Sigmoid colon (tissue), 6 donors: ENCODE measurements at regions not wholly inside any gene's neighbourhood (a gene's known extent, or its start where the extent isn't known, plus 50 kb on each side); places are given as distances from the start of the nearest gene placed in this dataset.

ENCODE experiments used
- DNase-seq: peaks from one replicate; pipeline ENCODE4 v3.0.0-alpha.2; 2019
- H3K27ac ChIP-seq, 4 donors: fragments of 200-600 bp; sonication (generic); one replicate each; pipeline ENCODE4 v1.5.1; 2016 to 2019; ENCODE audit warnings: mild to moderate bottlenecking in 1 of 4
- H3K27me3 ChIP-seq, 3 donors: fragments of 200-600 bp; sonication (generic); one replicate each; pipeline ENCODE4 v1.5.1; 2019; ENCODE audit warnings: mild to moderate bottlenecking in 1 of 3
- H3K36me3 ChIP-seq, 4 donors: fragments of 200-600 bp; sonication (generic); one replicate each; pipeline ENCODE4 v1.5.1; 2016 to 2019
- H3K4me1 ChIP-seq, 4 donors: fragments of 200-600 bp; sonication (generic); one replicate each; pipeline ENCODE4 v1.5.1; 2017 to 2019
- H3K4me3 ChIP-seq, 4 donors: fragments of 200-600 bp; sonication (generic); one replicate each; pipeline ENCODE4 v1.5.1; 2017 to 2019; ENCODE audit warnings: mild to moderate bottlenecking in 2 of 4, moderate library complexity in 1 of 4
- H3K9me3 ChIP-seq, 4 donors: fragments of 200-600 bp in 3 of 4; sonication (generic) in 3 of 4; one replicate each; pipeline versions ENCODE4 v1.5.1 to v1.6.1; 2013 to 2019
- EP300 ChIP-seq, 4 donors: sonication (generic); formaldehyde crosslinking; IDR thresholded peaks; one replicate each; pipeline ENCODE4 v1.6.1; 2017; ENCODE audit warnings: antibody characterized with exemption in 4 of 4
- POLR2A ChIP-seq, 2 donors: fragments of 450-650 bp; IDR thresholded peaks; one replicate each; pipeline ENCODE4 v1.6.1; 2016; ENCODE audit warnings: antibody characterized with exemption in 2 of 2, mild to moderate bottlenecking in 2 of 2, moderate library complexity in 2 of 2
- POLR2AphosphoS5 ChIP-seq, 4 donors: sonication (generic); formaldehyde crosslinking; IDR thresholded peaks; one replicate each; pipeline ENCODE4 v1.6.1; 2017; ENCODE audit warnings: antibody characterized with exemption in 4 of 4
- WGBS, 2 donors: extraction: QIAGEN DNeasy Blood & Tissue Kit; methylation state at CpG; one replicate each; pipeline ENCODE4 v1.1.7; 2013; 5-methylcytosine and 5-hydroxymethylcytosine counted together
- intact Hi-C: fragments of 100-400 bp; cut with DNase I; formaldehyde crosslinking; loops from one replicate; pipeline ENCODE4 v1.15.1; 2023
- TF ChIP-seq, protein P1 (sequence below), 4 experiments: fragments of 450-650 bp in 3 of 4; fragments of 200-600 bp in 1 of 4; IDR thresholded peaks; one replicate each; pipeline ENCODE4 v1.5.1; 2016 to 2019; ENCODE audit warnings: antibody characterized with exemption in 4 of 4, mild to moderate bottlenecking in 3 of 4, moderate library complexity in 2 of 4
- donor health status: healthy with polysubstance abuse.
- donor health status: healthy.

DNA sequence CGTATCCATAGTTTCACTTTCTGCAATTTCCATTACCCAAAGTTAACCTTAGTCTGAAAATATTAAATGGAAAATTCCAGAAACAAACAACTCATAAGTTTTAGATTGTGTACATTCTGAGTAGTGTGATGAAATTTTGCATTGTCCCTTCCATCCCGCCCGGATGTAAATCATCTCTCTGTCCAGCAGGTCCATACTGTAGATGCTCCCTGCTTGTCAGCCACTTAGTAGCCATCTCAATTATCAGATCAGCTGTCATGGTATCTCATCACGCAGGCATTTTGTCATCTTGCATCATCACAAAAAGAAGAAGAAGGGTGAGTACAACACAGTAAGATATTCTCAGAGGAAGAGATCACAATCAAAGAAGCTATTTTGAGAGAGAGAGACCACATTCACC is 185.0 kb upstream of the STK17B start:
- no peaks in the 10 kb centered on the region for H3K9me3 ChIP-seq
- WGBS, 2 donors: 78 to 83% methylated on average over 4 of the region's 4 CpGs
- TF ChIP-seq EP300 (IDR thresholded peaks at IDR 0.05) (no peak), POLR2AphosphoS5 (IDR thresholded peaks at IDR 0.05) (no peak), POLR2A (IDR thresholded peaks at IDR 0.05) (no peak)
- TF ChIP-seq, protein P1, sequence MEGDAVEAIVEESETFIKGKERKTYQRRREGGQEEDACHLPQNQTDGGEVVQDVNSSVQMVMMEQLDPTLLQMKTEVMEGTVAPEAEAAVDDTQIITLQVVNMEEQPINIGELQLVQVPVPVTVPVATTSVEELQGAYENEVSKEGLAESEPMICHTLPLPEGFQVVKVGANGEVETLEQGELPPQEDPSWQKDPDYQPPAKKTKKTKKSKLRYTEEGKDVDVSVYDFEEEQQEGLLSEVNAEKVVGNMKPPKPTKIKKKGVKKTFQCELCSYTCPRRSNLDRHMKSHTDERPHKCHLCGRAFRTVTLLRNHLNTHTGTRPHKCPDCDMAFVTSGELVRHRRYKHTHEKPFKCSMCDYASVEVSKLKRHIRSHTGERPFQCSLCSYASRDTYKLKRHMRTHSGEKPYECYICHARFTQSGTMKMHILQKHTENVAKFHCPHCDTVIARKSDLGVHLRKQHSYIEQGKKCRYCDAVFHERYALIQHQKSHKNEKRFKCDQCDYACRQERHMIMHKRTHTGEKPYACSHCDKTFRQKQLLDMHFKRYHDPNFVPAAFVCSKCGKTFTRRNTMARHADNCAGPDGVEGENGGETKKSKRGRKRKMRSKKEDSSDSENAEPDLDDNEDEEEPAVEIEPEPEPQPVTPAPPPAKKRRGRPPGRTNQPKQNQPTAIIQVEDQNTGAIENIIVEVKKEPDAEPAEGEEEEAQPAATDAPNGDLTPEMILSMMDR (IDR thresholded peaks at IDR 0.05): no peak
- DNase-seq: no peak
- H3K4me3 ChIP-seq: no peak overlapping the region
- no peaks in the 10 kb centered on the region for H3K4me1 ChIP-seq
- H3K27me3 ChIP-seq: no peaks in the 10 kb centered on the region
- H3K36me3 ChIP-seq: no peaks in the 10 kb centered on the region
- intact Hi-C loops: no loop called here
- H3K27ac ChIP-seq: no peak overlapping the region

DNA sequence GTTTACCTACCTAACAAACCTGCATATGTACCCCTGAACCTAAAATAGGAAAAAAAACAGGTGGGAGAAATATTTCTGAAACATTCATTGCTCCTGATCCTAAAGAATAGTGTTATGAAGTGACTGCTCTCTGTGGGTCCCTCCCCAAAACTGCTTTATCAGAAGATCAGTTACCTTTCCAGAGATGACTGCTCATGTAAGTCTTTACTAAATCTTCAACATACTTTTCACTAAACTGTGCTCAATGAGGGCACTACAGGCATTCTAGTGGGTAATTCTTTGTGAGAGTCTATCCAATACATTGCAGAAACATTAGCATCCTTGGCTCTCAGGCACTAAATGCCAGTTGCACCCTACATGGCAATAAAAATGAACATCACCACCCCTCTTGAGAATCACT is 189.3 kb upstream of the STK17B start:
- no peaks in the 10 kb centered on the region for H3K36me3 ChIP-seq
- no peak for DNase-seq
- no peak overlapping the region for H3K27ac ChIP-seq
- intact Hi-C loops: no loop called here
- H3K4me3 ChIP-seq: no peak overlapping the region
- TF ChIP-seq POLR2A (IDR thresholded peaks at IDR 0.05) (no peak), POLR2AphosphoS5 (IDR thresholded peaks at IDR 0.05) (no peak), EP300 (IDR thresholded peaks at IDR 0.05) (no peak)
- TF ChIP-seq, protein P1 (IDR thresholded peaks at IDR 0.05): no peak
- no peaks in the 10 kb centered on the region for H3K4me1 ChIP-seq
- no peaks in the 10 kb centered on the region for H3K9me3 ChIP-seq
- no peaks in the 10 kb centered on the region for H3K27me3 ChIP-seq

DNA sequence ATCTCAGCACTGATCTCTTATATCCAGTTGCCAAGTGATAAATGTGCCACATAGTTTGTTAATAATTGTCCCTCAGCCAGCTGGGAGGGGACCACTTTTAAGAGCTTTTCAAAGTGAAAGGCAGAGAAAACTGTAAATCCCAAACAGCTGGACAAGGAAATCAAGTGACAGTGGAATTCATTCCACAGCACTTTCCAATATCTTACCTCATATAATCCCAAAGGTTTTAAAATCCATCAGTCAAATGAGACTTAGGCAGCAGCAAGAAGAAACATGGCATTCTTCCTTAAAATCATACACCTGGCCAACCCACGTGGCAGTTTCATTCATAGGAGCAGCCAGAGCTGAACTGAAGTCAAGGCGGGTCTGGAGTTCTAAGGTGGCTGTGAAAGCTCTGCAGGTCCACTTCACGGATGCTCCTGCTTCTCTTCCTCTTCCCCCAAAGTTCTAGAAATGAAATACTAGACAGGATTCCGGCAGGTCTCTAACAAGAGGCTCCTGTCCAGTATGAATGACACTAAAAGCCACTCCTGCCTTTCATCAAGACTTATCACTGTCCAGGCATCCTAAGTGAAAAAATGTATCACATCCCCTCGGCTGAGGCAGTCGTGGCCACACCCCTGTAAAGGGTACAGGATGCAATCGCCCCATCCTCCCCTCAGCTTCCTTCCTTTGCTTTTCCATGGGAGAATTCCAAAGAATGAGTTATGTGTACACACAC is 190.4 kb upstream of the STK17B start:
- TF ChIP-seq POLR2AphosphoS5 (IDR thresholded peaks at IDR 0.05) (no peak), POLR2A (IDR thresholded peaks at IDR 0.05) (no peak), EP300 (IDR thresholded peaks at IDR 0.05) (no peak)
- TF ChIP-seq, protein P1 (IDR thresholded peaks at IDR 0.05): no peak
- Histone ChIP-seq H3K27ac (no peak overlapping the region), H3K4me1 (no peaks in the 10 kb centered on the region), H3K36me3 (no peaks in the 10 kb centered on the region), H3K9me3 (no peaks in the 10 kb centered on the region), H3K4me3 (no peak overlapping the region), H3K27me3 (no peaks in the 10 kb centered on the region)
- no peak for DNase-seq
- intact Hi-C loops: no loop called here
- WGBS, 2 donors: 52 to 63% methylated on average over 7 of the region's 7 CpGs

DNA sequence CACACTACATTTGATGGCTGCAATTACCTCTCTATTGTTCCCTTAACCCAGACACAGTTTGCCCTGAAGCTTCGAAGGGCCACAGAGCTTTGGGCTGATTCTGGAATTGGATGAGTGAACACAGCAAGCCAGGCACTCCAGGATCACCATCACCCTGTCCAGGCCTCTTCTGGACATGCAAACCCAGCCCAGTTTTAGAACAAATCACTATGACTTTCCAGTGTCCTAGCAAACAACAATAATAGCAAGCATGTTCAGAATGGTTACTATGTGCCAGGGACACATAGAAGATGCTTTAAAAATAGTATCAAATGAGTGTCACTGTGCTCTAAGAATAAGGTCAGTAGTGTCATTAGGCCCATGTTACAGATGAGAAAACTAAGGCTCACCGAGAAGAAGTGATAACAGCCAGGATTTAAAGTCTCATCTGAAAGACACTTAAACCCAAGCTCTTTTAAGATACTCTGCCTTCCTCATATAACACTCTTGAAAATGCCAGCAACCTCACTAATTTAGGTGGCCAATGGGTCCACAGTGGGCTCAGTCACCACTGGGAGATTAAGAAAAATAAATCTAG is 191.7 kb upstream of the STK17B start:
- H3K9me3 ChIP-seq: no peaks in the 10 kb centered on the region
- no peaks in the 10 kb centered on the region for H3K27me3 ChIP-seq
- no peak for DNase-seq
- intact Hi-C loops: no loop called here
- TF ChIP-seq POLR2A (IDR thresholded peaks at IDR 0.05) (no peak), POLR2AphosphoS5 (IDR thresholded peaks at IDR 0.05) (no peak), EP300 (IDR thresholded peaks at IDR 0.05) (no peak)
- TF ChIP-seq, protein P1 (IDR thresholded peaks at IDR 0.05): no peak
- H3K36me3 ChIP-seq: no peaks in the 10 kb centered on the region
- no peak overlapping the region for H3K4me3 ChIP-seq
- no peaks in the 10 kb centered on the region for H3K4me1 ChIP-seq
- no peak overlapping the region for H3K27ac ChIP-seq
- WGBS, 2 donors: 91 to 95% methylated on average over 2 of the region's 2 CpGs
